Smooth muscle cell (in vitro differentiated cells): ENCODE measurements at regions not wholly inside any gene's neighbourhood (a gene's known extent, or its start where the extent isn't known, plus 50 kb on each side); places are given as distances from the start of the nearest gene placed in this dataset.

Experiments
- DNase-seq: peaks from one replicate; lab custom pipeline; 2025; ENCODE audit not compliant: unreplicated experiment; lab: John Stamatoyannopoulos, UW
- H2AFZ ChIP-seq: fragments of 200-600 bp; sonication (generic); 2 replicates; pipeline ENCODE4 v1.6.0; 2016; ENCODE audit warnings: antibody characterized with exemption, low read depth, mild to moderate bottlenecking
- H3F3A ChIP-seq: fragments of 200-600 bp; sonication (generic); 2 replicates; pipeline ENCODE4 v1.6.0; 2017; ENCODE audit warnings: antibody characterized with exemption, low read depth
- H3K27ac ChIP-seq: fragments of 200-600 bp; sonication (generic); 2 replicates; pipeline ENCODE4 v1.5.1; 2016; ENCODE audit warnings: low read depth, mild to moderate bottlenecking
- H3K27me3 ChIP-seq: fragments of 200-600 bp; sonication (generic); 2 replicates; pipeline ENCODE4 v1.6.1; 2016; ENCODE audit warnings: low read depth, mild to moderate bottlenecking
- H3K36me3 ChIP-seq: fragments of 200-600 bp; sonication (generic); 2 replicates; pipeline ENCODE4 v1.5.1; 2016; ENCODE audit warnings: low read depth
- H3K4me1 ChIP-seq: fragments of 200-600 bp; sonication (generic); 2 replicates; pipeline ENCODE4 v1.5.1; 2016; ENCODE audit warnings: low read depth
- H3K4me2 ChIP-seq: fragments of 200-600 bp; sonication (generic); 2 replicates; pipeline ENCODE4 v1.6.0; 2016; ENCODE audit warnings: mild to moderate bottlenecking
- H3K4me3 ChIP-seq: fragments of 200-600 bp; sonication (generic); 2 replicates; pipeline ENCODE4 v1.5.1; 2016; ENCODE audit warnings: mild to moderate bottlenecking
- H3K79me2 ChIP-seq: fragments of 200-600 bp; sonication (generic); 2 replicates; pipeline ENCODE4 v1.6.0; 2016; ENCODE audit warnings: low read depth, mild to moderate bottlenecking
- H3K9ac ChIP-seq: fragments of 200-600 bp; sonication (generic); 2 replicates; pipeline ENCODE4 v1.6.0; 2016; ENCODE audit warnings: low read depth
- H3K9me3 ChIP-seq: fragments of 200-600 bp; sonication (generic); replicated peaks from 2 replicates; pipeline ENCODE4 v1.5.1; 2016; ENCODE audit warnings: low read depth
- H4K20me1 ChIP-seq: fragments of 200-600 bp; sonication (generic); 2 replicates; pipeline ENCODE4 v1.6.0; 2016; ENCODE audit warnings: low read depth
- CTCF ChIP-seq: fragments of 200-600 bp; sonication (generic); IDR thresholded peaks from 2 replicates; pipeline ENCODE4 v1.5.1; 2017; ENCODE audit warnings: borderline replicate concordance, mild to moderate bottlenecking, antibody characterized with exemption; ENCODE audit not compliant: insufficient read depth, poor library complexity, severe bottlenecking
- WGBS: methylation state at CpG from one replicate; pipeline ENCODE4 v1.1.7; 2016; ENCODE audit warnings: low lambda C conversion rate; 5-methylcytosine and 5-hydroxymethylcytosine counted together

DNA sequence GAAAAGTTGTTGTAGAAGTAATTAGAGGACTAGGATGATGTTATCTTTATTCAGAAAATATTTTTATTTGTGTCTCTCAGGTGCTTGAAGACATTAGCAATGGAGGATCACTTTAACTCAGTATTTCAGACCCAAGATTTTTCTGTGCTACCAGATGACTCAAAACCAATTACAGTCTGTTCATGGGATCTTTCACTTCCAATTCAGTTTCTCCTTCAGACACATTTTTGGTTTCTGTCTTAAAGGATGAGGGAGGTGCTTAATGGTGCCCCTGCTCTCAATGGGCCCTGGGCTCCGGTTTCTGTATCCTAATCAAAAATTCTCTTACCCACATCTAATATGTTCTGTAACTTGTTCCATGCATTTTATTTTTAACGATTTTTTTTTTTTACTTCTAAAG, 53.7 kb upstream of the HDAC4 start:
- no peaks in the 10 kb centered on the region for H3F3A ChIP-seq
- H3K79me2 ChIP-seq, result no peaks in the 10 kb centered on the region
- no peak overlapping the region for H3K9ac ChIP-seq
- no peak overlapping the region for H2AFZ ChIP-seq
- no peak overlapping the region for H3K27ac ChIP-seq
- no peak overlapping the region for H3K4me3 ChIP-seq
- 76% methylated on average over 2 of the region's 2 CpGs for WGBS
- no peaks in the 10 kb centered on the region for H3K27me3 ChIP-seq
- DNase-seq, result no peak
- no peaks in the 10 kb centered on the region for H3K36me3 ChIP-seq
- TF ChIP-seq CTCF, result no peak
- no peaks in the 10 kb centered on the region for H4K20me1 ChIP-seq
- H3K4me1 ChIP-seq, result no peaks in the 10 kb centered on the region
- no peak overlapping the region for H3K4me2 ChIP-seq
- peaks cover 8% of the 10 kb centered on the region for H3K9me3 ChIP-seq
